Femur (tissue), 1 donor: ENCODE measurements at regions not wholly inside any gene's neighbourhood (a gene's known extent, or its start where the extent isn't known, plus 50 kb on each side); places are given as distances from the start of the nearest gene placed in this dataset.
"Not testable (repeated sequence)": the region's sequence is repeated elsewhere in the genome, so short reads cannot be mapped to it uniquely, and the experiment has no call there.

Source experiments
- DNase-seq: peaks from one replicate; pipeline ENCODE4 v3.0.0-alpha.2; 2017

DNA sequence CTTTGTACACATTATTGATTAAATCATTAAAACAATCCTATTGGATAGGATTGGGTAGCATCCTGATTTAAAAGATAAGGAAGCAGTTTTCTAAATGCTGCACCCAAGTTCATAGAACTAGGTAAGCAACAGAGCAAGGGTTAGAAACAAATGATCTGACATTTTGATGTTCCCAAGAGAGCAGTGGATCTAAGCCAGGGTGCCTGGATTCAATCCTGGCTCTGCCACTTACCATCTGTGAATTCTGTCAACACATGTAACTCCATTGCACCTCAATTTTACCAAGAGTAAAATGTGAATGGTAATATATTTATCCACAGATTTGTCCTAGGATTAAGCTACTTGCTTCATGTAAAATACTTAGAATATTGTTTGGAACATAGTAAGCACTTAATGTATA is 982.6 kb upstream of the FANCL start:
- no peak for DNase-seq

GRCh38 chr2:59217360-59217759 is 976.2 kb upstream of the FANCL start:
- no peak for DNase-seq

- DNase-seq: no peak
Measured at GRCh38 chr2:59206361-59206760, 965.2 kb upstream of the FANCL start.

GRCh38 chr2:59204040-59204439 is 962.9 kb upstream of the FANCL start:
- DNase-seq: no peak

GRCh38 chr2:59196491-59196890 is 955.4 kb upstream of the FANCL start:
- DNase-seq: no peak

DNA sequence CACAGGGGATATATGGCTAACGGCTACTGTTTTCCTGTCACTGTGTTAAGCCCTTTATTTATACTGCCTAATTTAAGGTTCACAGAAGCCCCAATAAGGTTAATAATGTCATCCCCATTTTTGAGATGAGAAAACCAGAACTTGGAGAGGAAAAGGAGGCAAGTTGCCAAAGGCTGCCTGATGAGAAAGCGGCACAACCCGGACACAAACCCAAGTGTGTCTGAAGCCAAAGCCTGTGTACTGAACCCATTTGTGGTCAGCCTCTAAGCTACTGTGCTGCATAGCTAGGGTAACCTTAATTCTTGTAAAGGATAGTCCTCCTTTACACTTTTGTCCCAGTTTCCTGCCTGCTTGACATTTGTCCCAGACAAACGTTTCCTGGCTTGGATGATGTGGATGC is 954.7 kb upstream of the FANCL start:
- DNase-seq: no peak

DNA sequence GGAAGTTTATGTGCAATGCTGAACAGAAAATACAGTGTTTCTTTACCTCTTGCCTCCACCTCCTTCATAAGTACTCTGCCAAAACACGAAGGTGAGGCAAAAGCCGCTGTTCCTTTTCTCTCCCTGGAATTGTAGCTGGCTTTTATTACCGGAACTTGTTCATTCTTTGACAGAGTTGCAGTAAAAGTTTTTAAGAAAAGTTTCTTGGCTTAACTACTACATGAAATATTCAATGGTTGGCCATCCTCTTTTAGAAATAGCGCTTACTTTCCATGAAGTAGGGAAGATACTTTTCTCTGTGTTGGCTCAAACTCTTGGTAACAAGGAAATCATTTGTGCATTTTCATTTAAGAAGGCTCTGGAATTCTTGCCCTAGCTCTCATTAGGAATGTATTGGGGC is 950.7 kb upstream of the FANCL start:
- DNase-seq: no peak

DNA sequence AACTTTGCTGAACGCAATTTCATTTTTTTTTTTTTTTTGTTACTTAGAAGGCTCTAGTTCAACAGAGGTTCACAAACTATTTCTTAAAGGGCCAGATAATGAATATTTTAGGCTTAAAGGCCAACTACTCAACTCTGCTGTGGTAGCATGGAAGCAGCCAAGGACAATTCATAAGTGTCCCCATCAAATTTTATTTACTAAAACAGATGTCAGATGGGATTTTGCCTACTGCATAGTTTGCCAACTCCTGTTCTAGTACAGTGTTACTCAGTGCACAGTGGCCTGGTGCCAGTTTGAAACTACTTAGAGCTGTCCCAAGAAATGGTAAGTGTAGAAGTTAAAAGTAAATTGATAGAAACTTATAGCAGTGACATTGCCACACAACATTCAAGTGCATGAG is 949.4 kb upstream of the FANCL start:
- no peak for DNase-seq

- peak; percentile 35 for DNase-seq
Measured at GRCh38 chr2:59184276-59185020, 943.3 kb upstream of the FANCL start.

GRCh38 chr2:59183070-59183469 is 941.9 kb upstream of the FANCL start:
- no peak for DNase-seq

- DNase-seq: no peak
Measured at GRCh38 chr2:59182249-59182648, 941.1 kb upstream of the FANCL start.

DNA sequence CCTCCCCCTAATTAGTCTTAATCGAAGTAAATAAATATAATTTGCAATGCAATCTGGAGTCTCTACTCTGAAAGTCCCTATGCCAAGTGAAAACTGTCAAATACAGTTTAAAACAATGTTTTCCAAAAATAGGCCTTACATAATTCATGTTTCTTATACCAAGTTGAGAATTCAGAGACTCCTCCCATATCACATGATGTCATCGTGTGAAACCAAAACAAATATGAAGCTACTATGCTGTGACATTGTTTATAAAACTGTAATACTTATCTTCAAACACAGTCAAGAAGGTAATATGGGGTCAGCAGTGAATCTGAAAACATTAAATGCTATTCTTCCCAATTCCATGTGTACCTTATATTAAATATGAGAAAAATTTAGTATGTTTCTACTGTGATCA is 940.2 kb upstream of the FANCL start:
- no peak for DNase-seq

DNA sequence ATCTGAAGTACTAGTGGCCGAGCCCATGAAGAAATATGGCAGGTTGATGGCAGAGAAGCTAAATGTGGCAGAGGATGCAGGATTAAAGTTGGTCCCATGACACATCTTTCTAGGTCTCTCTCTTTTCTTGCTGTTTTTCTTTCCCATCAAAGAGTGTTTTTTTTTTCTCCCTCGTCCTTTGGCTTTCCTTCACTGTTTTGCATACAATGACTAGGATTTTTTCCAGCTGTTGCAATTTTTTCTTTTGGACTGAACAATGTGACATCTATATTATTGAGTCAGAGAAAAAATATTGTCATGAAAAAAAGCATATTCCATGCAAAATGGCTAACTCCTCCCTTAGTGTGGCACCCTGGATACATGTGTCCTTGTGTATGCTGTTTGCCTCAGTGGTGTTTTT is 939.5 kb upstream of the FANCL start:
- DNase-seq: no peak

DNA sequence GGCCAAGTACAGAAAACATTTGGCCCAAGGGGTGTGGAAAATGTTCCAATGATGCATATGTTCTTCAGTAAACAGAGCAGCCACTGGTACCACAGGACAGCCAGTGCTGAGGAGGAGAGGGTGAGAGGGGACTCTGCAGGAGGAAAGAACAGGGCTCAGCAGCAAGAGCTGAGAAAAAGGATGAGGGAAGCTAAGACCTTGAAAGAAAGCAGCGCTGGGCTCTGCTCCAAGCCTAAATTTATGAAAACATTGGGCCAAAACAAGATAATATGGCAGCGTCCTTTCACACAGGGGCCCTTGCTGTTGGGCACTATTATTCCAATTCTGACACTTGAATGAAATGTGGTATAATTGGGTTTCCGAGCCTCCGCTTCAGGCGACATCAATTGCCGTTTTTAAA is 939.0 kb upstream of the FANCL start:
- no peak for DNase-seq

DNA sequence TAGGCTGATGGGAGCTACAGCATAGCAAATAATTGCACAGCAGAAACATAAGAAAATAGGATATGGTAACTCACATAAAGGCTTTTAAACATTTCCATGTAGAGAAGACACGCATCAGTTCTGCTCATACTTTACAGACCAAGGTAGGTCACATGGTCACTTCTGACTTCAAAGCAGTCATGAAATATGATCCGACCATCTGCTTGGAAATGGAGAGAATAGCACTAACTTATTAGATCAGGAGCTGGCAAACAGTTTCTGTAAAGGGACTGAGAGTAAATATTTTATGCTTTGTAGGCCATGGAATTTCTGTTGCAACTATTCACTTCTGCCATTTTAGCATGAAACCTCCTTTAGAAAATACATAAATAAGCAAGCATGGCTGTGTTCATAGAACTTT is 936.6 kb upstream of the FANCL start:
- no peak for DNase-seq

GRCh38 chr2:59176737-59177136 is 935.6 kb upstream of the FANCL start:
- no peak for DNase-seq

DNA sequence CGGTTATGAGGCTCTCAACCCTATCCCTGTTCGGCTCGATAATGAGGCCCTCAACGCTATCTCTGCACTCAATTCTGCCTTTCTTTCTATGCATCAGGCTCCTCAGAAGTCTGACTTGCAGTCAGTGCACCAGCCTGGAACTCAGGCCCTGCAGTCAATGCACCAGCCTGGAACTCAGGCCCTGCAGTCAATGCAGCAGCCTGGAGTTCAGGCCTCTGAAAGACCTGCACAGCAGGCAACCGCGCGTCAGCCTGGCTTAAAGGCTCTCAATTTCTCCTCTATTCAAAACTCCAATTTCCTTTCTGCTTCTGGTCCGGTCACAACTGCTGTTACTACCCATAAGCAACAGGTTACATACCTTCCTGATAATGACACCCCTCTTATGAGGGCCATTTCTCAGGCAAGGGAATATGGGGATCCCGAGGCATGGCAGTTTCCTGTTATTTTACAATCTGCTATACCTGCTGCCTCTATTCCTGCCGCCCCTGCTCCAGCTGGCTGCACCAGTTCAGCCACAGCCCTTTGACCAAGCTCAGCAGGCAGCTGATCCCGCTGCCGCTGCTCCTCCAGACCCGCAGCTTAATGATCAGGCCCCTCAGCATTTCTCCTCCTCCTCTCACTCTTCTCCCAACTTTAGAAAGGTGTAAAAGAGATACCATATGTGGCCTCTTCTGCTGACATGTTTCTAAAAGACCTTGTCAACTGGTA is 933.6 kb upstream of the FANCL start:
- DNase-seq: no peak

- no peak for DNase-seq
Measured at GRCh38 chr2:59173325-59173724, 932.2 kb upstream of the FANCL start.

- no peak for DNase-seq
Measured at GRCh38 chr2:59171019-59171418, 929.9 kb upstream of the FANCL start.

DNA sequence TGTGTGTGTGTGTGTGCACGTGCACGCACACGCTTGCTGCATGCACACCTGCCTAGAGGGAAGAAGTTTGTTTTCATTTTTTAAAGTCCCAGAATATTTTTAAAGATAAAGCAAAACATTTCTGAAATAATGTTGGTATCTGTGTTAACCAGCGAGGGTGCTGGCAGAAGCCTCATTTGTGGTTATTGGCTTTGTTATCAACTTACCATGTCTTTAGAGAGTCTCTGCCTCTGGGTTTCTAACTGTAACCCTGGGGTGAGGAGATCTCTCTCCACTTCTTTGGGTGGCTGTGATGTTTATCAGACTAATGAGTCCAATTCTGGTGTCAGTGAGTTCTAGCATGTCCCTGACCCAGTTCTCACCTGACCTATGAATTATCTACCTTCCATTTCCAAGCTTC is 927.6 kb upstream of the FANCL start:
- DNase-seq: no peak

GRCh38 chr2:59167514-59167913 is 926.4 kb upstream of the FANCL start:
- no peak for DNase-seq

DNA sequence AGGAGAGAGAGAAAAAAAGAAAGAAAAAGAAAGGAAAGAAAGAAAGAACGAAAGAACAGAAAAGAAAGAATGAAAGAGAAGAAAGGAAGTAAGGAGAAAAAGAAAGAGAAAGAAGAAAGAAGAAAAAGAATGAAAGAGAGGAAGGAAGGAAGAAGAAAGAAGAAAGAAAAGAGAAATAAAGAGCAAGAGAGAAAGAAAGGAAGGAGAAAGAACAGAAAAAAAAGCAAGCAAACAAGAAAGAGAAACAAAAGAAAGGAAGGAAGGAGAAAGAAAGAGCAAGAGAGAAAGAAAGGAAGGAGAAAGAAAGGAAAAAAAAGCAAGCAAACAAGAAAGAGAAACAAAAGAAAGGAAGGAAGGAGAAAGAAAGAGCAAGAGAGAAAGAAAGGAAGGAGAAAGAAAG is 916.8 kb upstream of the FANCL start:
- DNase-seq: not testable (repeated sequence)

- DNase-seq: no peak
Measured at GRCh38 chr2:59151805-59152204, 910.7 kb upstream of the FANCL start.

DNA sequence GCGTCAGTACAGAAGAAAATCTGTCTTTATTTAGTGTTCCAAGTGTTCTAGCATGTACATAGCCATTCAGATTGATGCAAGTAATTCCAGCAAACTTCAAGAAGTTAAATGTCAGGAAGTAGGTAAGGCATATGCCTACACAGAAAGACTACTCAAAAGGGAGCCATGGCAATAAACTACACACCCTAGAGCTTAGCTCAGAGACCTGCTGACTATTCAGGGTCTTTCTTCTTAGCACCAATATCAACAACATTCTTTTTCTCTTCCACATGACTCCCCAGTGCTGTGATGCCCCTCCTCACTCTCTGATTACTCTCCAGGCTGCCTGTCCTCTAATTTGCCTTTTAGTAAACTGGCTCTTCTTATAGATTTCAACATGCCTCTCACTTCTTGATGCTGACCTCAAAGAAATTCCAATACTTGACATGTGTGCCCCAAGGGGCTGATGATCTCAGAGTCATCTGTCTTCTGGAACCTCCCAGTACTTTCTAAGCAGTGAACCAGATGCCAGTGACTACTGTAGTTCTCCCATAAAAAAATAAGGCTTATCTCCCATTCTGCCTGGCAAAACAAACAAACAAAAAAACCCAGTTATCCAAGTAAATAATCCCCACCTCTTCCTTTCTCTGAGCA is 909.2 kb upstream of the FANCL start:
- DNase-seq: no peak
